Stomach (tissue), 8 donors: ENCODE measurements at regions not wholly inside any gene's neighbourhood (a gene's known extent, or its start where the extent isn't known, plus 50 kb on each side); places are given as distances from the start of the nearest gene placed in this dataset.

Experiments used
- DNase-seq, 2 donors: peaks; one replicate each; pipeline versions ENCODE4 v3.0.0 to v3.0.0-alpha.2; 2013 to 2019
- H3K27ac ChIP-seq, 5 donors: fragments of 200-600 bp in 4 of 5; sonication (generic) in 4 of 5; one replicate each; pipeline ENCODE4 v1.5.1; 2013 to 2019; ENCODE audit warnings: mild to moderate bottlenecking in 1 of 5, moderate library complexity in 1 of 5
- H3K27me3 ChIP-seq, 3 donors: fragments of 200-600 bp; sonication (generic); one replicate each; pipeline ENCODE4 v1.5.1; 2017 to 2019; ENCODE audit warnings: mixed run types in 1 of 3
- H3K36me3 ChIP-seq, 4 donors: fragments of 200-600 bp; sonication (generic); 1 replicate in 3 of 4; 2 replicates in 1 of 4; pipeline ENCODE4 v1.5.1; 2016 to 2019
- H3K4me1 ChIP-seq, 4 donors: fragments of 200-600 bp; sonication (generic); one replicate each; pipeline ENCODE4 v1.5.1; 2016 to 2019
- H3K4me3 ChIP-seq, 4 donors: fragments of 200-600 bp; sonication (generic) in 3 of 4; one replicate each; pipeline ENCODE4 v1.5.1; 2016 to 2019; ENCODE audit warnings: mild to moderate bottlenecking in 1 of 4
- H3K9me3 ChIP-seq, 4 donors: fragments of 200-600 bp; sonication (generic); one replicate each; pipeline ENCODE4 v1.5.1; 2016 to 2019
- CTCF ChIP-seq, 7 experiments: fragments of 450-650 bp in 4 of 7; fragments of 200-600 bp in 3 of 7; sonication (generic) in 3 of 7; IDR thresholded peaks; one replicate each; pipeline ENCODE4 v1.5.1; 2016 to 2019; ENCODE audit warnings: antibody characterized with exemption in 7 of 7, control low read depth in 2 of 7, mild to moderate bottlenecking in 1 of 7
- EP300 ChIP-seq: sonication (generic); formaldehyde crosslinking; IDR thresholded peaks from one replicate; pipeline ENCODE4 v1.6.1; 2017; ENCODE audit warnings: antibody characterized with exemption
- POLR2A ChIP-seq, 4 donors: fragments of 450-650 bp; IDR thresholded peaks; one replicate each; pipeline ENCODE4 v1.6.1; 2016; ENCODE audit warnings: antibody characterized with exemption in 4 of 4, control low read depth in 2 of 4, mild to moderate bottlenecking in 1 of 4, moderate library complexity in 1 of 4
- POLR2AphosphoS5 ChIP-seq, 3 donors: sonication (generic); formaldehyde crosslinking; IDR thresholded peaks; one replicate each; pipeline ENCODE4 v1.6.1; 2016; ENCODE audit warnings: antibody characterized with exemption in 3 of 3
- WGBS, 5 donors: extraction: QIAGEN DNeasy Blood & Tissue Kit in 3 of 5; methylation state at CpG; one replicate each; pipeline versions ENCODE4 v1.1.5 to v1.1.7; 2013 to 2018; 5-methylcytosine and 5-hydroxymethylcytosine counted together
- intact Hi-C: fragments of 100-400 bp; cut with DNase I; formaldehyde crosslinking; loops from one replicate; pipeline ENCODE4 v1.15.1; 2023; ENCODE audit warnings: low total_unique reads
- donor health status: healthy with polysubstance abuse.
- donor health status: Bipolar disorder and iron deficiency.
- donor health status: healthy.

- no peaks in the 10 kb centered on the region for H3K27me3 ChIP-seq
- intact Hi-C loops, result no loop called here
- peaks cover 0 to 2% (median 0%) of the 10 kb centered on the region in 4 donors for H3K9me3 ChIP-seq
- TF ChIP-seq CTCF (IDR thresholded peaks at IDR 0.05) (no peak), POLR2AphosphoS5 (IDR thresholded peaks at IDR 0.05) (no peak), POLR2A (IDR thresholded peaks at IDR 0.05) (no peak), EP300 (no peak)
- H3K4me1 ChIP-seq, result no peaks in the 10 kb centered on the region
- no peak for DNase-seq
- 40 to 50% (median 44%) methylated on average over 6 of the region's 6 CpGs for WGBS, 5 donors
- H3K27ac ChIP-seq, result no peak overlapping the region
- no peak overlapping the region for H3K4me3 ChIP-seq
- H3K36me3 ChIP-seq, result no peaks in the 10 kb centered on the region
Measured at GRCh38 chr11:91731051-91731450, 493.6 kb upstream of the FAT3 start.

GRCh38 chr11:91730620-91731019 lies 494.0 kb upstream of the FAT3 start:
- Histone ChIP-seq H3K27ac (no peak overlapping the region), H3K4me3 (no peak overlapping the region), H3K4me1 (no peaks in the 10 kb centered on the region), H3K27me3 (no peaks in the 10 kb centered on the region), H3K9me3 (no peaks in the 10 kb centered on the region), H3K36me3 (no peaks in the 10 kb centered on the region)
- no peak for TF ChIP-seq CTCF (IDR thresholded peaks at IDR 0.05)
- TF ChIP-seq EP300, result no peak
- TF ChIP-seq POLR2AphosphoS5 (IDR thresholded peaks at IDR 0.05), result no peak
- TF ChIP-seq POLR2A (IDR thresholded peaks at IDR 0.05), result no peak
- intact Hi-C loops, result no loop called here
- DNase-seq, result no peak
- 82 to 93% (median 87%) methylated on average over 4 of the region's 4 CpGs for WGBS, 5 donors

GRCh38 chr11:91730057-91730456 lies 494.6 kb upstream of the FAT3 start:
- Histone ChIP-seq H3K4me1 (no peaks in the 10 kb centered on the region), H3K36me3 (no peaks in the 10 kb centered on the region), H3K27me3 (no peaks in the 10 kb centered on the region), H3K27ac (no peak overlapping the region), H3K4me3 (no peak overlapping the region), H3K9me3 (no peaks in the 10 kb centered on the region)
- intact Hi-C loops, result no loop called here
- TF ChIP-seq EP300 (no peak), POLR2AphosphoS5 (IDR thresholded peaks at IDR 0.05) (no peak), POLR2A (IDR thresholded peaks at IDR 0.05) (no peak), CTCF (IDR thresholded peaks at IDR 0.05) (no peak)
- no peak for DNase-seq

GRCh38 chr11:91717169-91717568 lies 507.4 kb upstream of the FAT3 start:
- DNase-seq, result no peak
- no peak for TF ChIP-seq POLR2AphosphoS5 (IDR thresholded peaks at IDR 0.05)
- TF ChIP-seq POLR2A (IDR thresholded peaks at IDR 0.05), result no peak
- no peak for TF ChIP-seq CTCF (IDR thresholded peaks at IDR 0.05)
- TF ChIP-seq EP300, result no peak

More at GRCh38 chr11:91717169-91717568, 507.4 kb upstream of the FAT3 start:
- H3K27me3 ChIP-seq, result no peaks in the 10 kb centered on the region
- no peaks in the 10 kb centered on the region for H3K36me3 ChIP-seq
- WGBS, 5 donors, result 67 to 79% (median 76%) methylated on average over 5 of the region's 5 CpGs
- no peak overlapping the region for H3K27ac ChIP-seq
- H3K9me3 ChIP-seq, result no peaks in the 10 kb centered on the region
- H3K4me1 ChIP-seq, result no peaks in the 10 kb centered on the region
- no peak overlapping the region for H3K4me3 ChIP-seq
- intact Hi-C loops, result no loop called here
